SK-N-MC (cell line): ENCODE measurements at regions not wholly inside any gene's neighbourhood (a gene's known extent, or its start where the extent isn't known, plus 50 kb on each side); places are given as distances from the start of the nearest gene placed in this dataset.

Source experiments
- FOXP2 ChIP-seq: optimal IDR thresholded peaks from 2 replicates; pipeline ENCODE3; 2011; ENCODE audit warnings: mild to moderate bottlenecking, moderate library complexity; ENCODE audit not compliant: insufficient read depth; ENCODE audit errors: extremely low read length, control extremely low read depth
- POLR2AphosphoS5 ChIP-seq: IDR thresholded peaks from 2 replicates; pipeline ENCODE4 v1.6.1; 2012; ENCODE audit warnings: mild to moderate bottlenecking, low read depth, low read length, borderline replicate concordance

GRCh38 chr10:121313119-121313875 lies 284.9 kb downstream of the FGFR2 start:
- TF ChIP-seq FOXP2 (no peak), POLR2AphosphoS5 (no peak)
